Panc1 (cell line): ENCODE measurements at regions not wholly inside any gene's neighbourhood (a gene's known extent, or its start where the extent isn't known, plus 50 kb on each side); places are given as distances from the start of the nearest gene placed in this dataset.

Experiments
- ATAC-seq: fragments of 200-7000 bp; cut with Tn5 transposase; 2 replicates; pipeline ENCODE4 v1.9.1; 2020; ENCODE audit warnings: mild to moderate bottlenecking, moderate library complexity
- BruUV-seq: library from RNA; stranded (reverse); fragments of 400-500 nt; replicated peaks from 2 replicates; lab custom pipeline; 2021; lab: Mats Ljungman, UMichigan
- CTCF ChIA-PET: fragments of 300-600 bp; sonication (Branson Sonifier 250); formaldehyde crosslinking; loops from one replicate; lab custom pipeline; 2022; ENCODE audit warnings: antibody characterized with exemption; lab: Charles Lee
- POLR2A ChIA-PET: fragments of 300-600 bp; sonication (Branson Sonifier 250); formaldehyde crosslinking; loops from one replicate; lab custom pipeline; 2022; ENCODE audit warnings: antibody characterized with exemption; lab: Charles Lee
- DNase-seq: peaks from one replicate; pipeline ENCODE4 v3.0.0-alpha.2; 2010; ENCODE audit warnings: low read depth, low spot score
- H3K27ac ChIP-seq: 2 replicates; pipeline ENCODE4 v1.5.1; 2011; ENCODE audit warnings: mild to moderate bottlenecking, low read length, inconsistent platforms
- H3K27me3 ChIP-seq: fragments of 200-500 bp; sonication (Bioruptor generic); 2 replicates; pipeline ENCODE4 v1.6.0; 2014; ENCODE audit warnings: low read length, inconsistent platforms; ENCODE audit not compliant: control insufficient read depth, insufficient read depth
- H3K36me3 ChIP-seq: fragments of 200-500 bp; sonication (Bioruptor generic); 2 replicates; pipeline ENCODE4 v1.5.1; 2014; ENCODE audit warnings: inconsistent platforms, mild to moderate bottlenecking, low read length, moderate library complexity; ENCODE audit not compliant: control insufficient read depth, insufficient read depth
- H3K4me1 ChIP-seq: 2 replicates; pipeline ENCODE4 v1.5.1; 2011; ENCODE audit warnings: inconsistent platforms, mild to moderate bottlenecking, low read length, moderate library complexity; ENCODE audit not compliant: control insufficient read depth, insufficient read depth
- H3K4me3 ChIP-seq, 2 experiments: 2 replicates each; pipeline ENCODE4 v1.5.1; 2011 to 2012; ENCODE audit warnings: low read depth in 2 of 2, low read length in 2 of 2, mild to moderate bottlenecking in 2 of 2, inconsistent platforms in 1 of 2, moderate library complexity in 1 of 2
- H3K9me3 ChIP-seq: fragments of 200-500 bp; sonication (Bioruptor generic); 2 replicates; pipeline ENCODE4 v1.5.1; 2014; ENCODE audit warnings: low read depth, mild to moderate bottlenecking, inconsistent platforms, low read length, moderate library complexity; ENCODE audit not compliant: control insufficient read depth, insufficient read depth
- POLR2AphosphoS5 ChIP-seq: IDR thresholded peaks from 2 replicates; pipeline ENCODE4 v1.6.1; 2012; ENCODE audit warnings: mild to moderate bottlenecking, low read depth, low read length, moderate library complexity
- REST ChIP-seq, 2 experiments: IDR thresholded peaks; 2 replicates each; pipeline ENCODE4 v1.6.1; 2011 to 2012; ENCODE audit warnings: low read depth in 2 of 2, control low read depth in 1 of 2, low read length in 1 of 2, mild to moderate bottlenecking in 1 of 2, moderate library complexity in 1 of 2; ENCODE audit not compliant: insufficient read depth in 1 of 2
- SIN3A ChIP-seq: IDR thresholded peaks from 2 replicates; pipeline ENCODE4 v1.6.1; 2012; ENCODE audit warnings: low read depth, mild to moderate bottlenecking, low read length, moderate library complexity, borderline replicate concordance; ENCODE audit not compliant: insufficient read depth
- TCF7L2 ChIP-seq: IDR thresholded peaks from 2 replicates; pipeline ENCODE4 v1.6.1; 2011; ENCODE audit warnings: mild to moderate bottlenecking, low read depth, low read length, inconsistent platforms
- in situ Hi-C: cut with HindIII; loops from 2 replicates; pipeline ENCODE4 v1.10.0; 2016; ENCODE audit warnings: low sequenced_read_pairs, low pct_unique_long_range_greater_than_20kb
- intact Hi-C: fragments of 100-400 bp; cut with micrococcal nuclease; formaldehyde crosslinking; loops from one replicate; pipeline ENCODE4 v1.10.0; 2022; ENCODE audit not compliant: unreplicated experiment
- TF ChIP-seq, protein P1 (sequence below): fragments of 450-650 bp; IDR thresholded peaks from 2 replicates; pipeline ENCODE4 v1.5.1; 2017; ENCODE audit warnings: mild to moderate bottlenecking

GRCh38 chr20:55354720-55355119, 650.6 kb downstream of the CBLN4 start:
- ChIA-PET POLR2A (no interaction called here), CTCF (no interaction called here)
- no peak for DNase-seq
- H3K9me3 ChIP-seq = no peaks in the 10 kb centered on the region
- no peaks in the 10 kb centered on the region for H3K27me3 ChIP-seq
- H3K36me3 ChIP-seq = no peaks in the 10 kb centered on the region
- BruUV-seq = no TSS peak
- in situ Hi-C loops (no loop called here), intact Hi-C loops (no loop called here)
- no peak for ATAC-seq
- H3K27ac ChIP-seq = no peak overlapping the region
- no peak overlapping the region for H3K4me3 ChIP-seq
- TF ChIP-seq TCF7L2 (no peak), REST (IDR thresholded peaks at IDR 0.05; ENCODE audit: insufficient read depth in 1 of 2, low read depth in 2 of 2, low read length in 1 of 2) (no peak)
- H3K4me1 ChIP-seq = no peaks in the 10 kb centered on the region

- POLR2A ChIA-PET = no interaction called here
- Histone ChIP-seq H3K36me3 (no peaks in the 10 kb centered on the region), H3K4me3 (no peak overlapping the region), H3K27me3 (no peaks in the 10 kb centered on the region), H3K27ac (no peak overlapping the region), H3K9me3 (no peaks in the 10 kb centered on the region), H3K4me1 (no peaks in the 10 kb centered on the region)
- in situ Hi-C loops (no loop called here), intact Hi-C loops (no loop called here)
- ATAC-seq (no peak), DNase-seq (no peak)
- CTCF ChIA-PET = no interaction called here
- no TSS peak for BruUV-seq
- no peak for TF ChIP-seq REST (IDR thresholded peaks at IDR 0.05; ENCODE audit: insufficient read depth in 1 of 2, low read depth in 2 of 2, low read length in 1 of 2)
- no peak for TF ChIP-seq TCF7L2
- TF ChIP-seq, protein P1, sequence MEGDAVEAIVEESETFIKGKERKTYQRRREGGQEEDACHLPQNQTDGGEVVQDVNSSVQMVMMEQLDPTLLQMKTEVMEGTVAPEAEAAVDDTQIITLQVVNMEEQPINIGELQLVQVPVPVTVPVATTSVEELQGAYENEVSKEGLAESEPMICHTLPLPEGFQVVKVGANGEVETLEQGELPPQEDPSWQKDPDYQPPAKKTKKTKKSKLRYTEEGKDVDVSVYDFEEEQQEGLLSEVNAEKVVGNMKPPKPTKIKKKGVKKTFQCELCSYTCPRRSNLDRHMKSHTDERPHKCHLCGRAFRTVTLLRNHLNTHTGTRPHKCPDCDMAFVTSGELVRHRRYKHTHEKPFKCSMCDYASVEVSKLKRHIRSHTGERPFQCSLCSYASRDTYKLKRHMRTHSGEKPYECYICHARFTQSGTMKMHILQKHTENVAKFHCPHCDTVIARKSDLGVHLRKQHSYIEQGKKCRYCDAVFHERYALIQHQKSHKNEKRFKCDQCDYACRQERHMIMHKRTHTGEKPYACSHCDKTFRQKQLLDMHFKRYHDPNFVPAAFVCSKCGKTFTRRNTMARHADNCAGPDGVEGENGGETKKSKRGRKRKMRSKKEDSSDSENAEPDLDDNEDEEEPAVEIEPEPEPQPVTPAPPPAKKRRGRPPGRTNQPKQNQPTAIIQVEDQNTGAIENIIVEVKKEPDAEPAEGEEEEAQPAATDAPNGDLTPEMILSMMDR = no peak
- no peak for TF ChIP-seq POLR2AphosphoS5
- TF ChIP-seq SIN3A = no peak
These were observed 652.1 kb downstream of the CBLN4 start for GRCh38 chr20:55353206-55353605.
